ENCODE measurements at regions not wholly inside any gene's neighbourhood (a gene's known extent, or its start where the extent isn't known, plus 50 kb on each side); places are given as distances from the start of the nearest gene placed in this dataset.

DNA sequence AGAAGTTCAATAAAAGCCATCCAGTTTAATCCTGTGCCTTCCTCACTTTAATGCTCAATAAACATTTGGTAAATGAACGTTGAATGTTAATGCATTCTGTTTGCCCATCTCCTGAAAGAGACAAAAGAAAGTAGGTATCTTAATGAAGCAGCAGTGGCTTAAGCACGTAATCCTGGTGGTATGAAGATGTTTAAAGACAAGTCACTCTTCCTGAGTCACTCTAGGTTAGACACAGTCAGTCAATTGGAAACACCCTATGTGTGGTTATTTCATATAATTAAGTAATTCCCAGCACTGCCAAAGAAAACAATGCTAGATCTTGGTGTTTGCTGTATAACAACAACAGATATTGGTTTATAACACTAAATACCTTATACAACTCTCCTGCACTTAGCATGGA is 334.0 kb upstream of the FMN2 start:
- Histone ChIP-seq H3K9me3 (no peaks in the 10 kb centered on the region), H3K4me3 (no peak overlapping the region), H3K4me1 (ENCODE audit: low read depth) (no peaks in the 10 kb centered on the region), H3K36me3 (ENCODE audit: low read depth) (no peaks in the 10 kb centered on the region)
- intact Hi-C loops (cut with DNase I, micrococcal nuclease), result no loop called here
- no peak for DNase-seq
- TF ChIP-seq, protein P1, sequence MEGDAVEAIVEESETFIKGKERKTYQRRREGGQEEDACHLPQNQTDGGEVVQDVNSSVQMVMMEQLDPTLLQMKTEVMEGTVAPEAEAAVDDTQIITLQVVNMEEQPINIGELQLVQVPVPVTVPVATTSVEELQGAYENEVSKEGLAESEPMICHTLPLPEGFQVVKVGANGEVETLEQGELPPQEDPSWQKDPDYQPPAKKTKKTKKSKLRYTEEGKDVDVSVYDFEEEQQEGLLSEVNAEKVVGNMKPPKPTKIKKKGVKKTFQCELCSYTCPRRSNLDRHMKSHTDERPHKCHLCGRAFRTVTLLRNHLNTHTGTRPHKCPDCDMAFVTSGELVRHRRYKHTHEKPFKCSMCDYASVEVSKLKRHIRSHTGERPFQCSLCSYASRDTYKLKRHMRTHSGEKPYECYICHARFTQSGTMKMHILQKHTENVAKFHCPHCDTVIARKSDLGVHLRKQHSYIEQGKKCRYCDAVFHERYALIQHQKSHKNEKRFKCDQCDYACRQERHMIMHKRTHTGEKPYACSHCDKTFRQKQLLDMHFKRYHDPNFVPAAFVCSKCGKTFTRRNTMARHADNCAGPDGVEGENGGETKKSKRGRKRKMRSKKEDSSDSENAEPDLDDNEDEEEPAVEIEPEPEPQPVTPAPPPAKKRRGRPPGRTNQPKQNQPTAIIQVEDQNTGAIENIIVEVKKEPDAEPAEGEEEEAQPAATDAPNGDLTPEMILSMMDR (IDR thresholded peaks at IDR 0.05), result no peak
- ATAC-seq, result no peak

DNA sequence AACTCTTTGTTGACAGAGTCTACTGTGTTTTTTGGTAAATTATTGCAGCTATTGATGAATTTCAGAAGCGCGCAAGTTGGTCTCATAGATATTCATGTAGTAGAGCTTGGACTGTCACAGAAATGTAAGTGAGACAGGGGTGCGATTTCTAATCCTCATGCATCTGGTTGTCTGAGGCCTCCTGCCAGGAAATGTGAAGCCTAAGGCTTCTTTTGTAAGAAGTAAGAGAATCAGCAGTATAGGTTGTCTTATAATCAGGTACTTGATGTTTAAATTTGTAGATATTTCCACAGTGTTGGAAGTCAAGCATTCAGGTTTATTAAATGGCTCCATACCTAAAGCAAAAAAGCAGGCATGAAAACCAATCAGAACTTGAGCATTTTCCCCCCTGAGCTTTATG is 332.9 kb upstream of the FMN2 start:
- H3K36me3 ChIP-seq (ENCODE audit: low read depth), result no peaks in the 10 kb centered on the region
- TF ChIP-seq, protein P1 (IDR thresholded peaks at IDR 0.05), result no peak
- H3K4me3 ChIP-seq, result no peak overlapping the region
- H3K9me3 ChIP-seq, result no peaks in the 10 kb centered on the region
- no peaks in the 10 kb centered on the region for H3K4me1 ChIP-seq (ENCODE audit: low read depth)
- ATAC-seq (no peak), DNase-seq (no peak)
- intact Hi-C loops (cut with DNase I, micrococcal nuclease), result no loop called here

DNA sequence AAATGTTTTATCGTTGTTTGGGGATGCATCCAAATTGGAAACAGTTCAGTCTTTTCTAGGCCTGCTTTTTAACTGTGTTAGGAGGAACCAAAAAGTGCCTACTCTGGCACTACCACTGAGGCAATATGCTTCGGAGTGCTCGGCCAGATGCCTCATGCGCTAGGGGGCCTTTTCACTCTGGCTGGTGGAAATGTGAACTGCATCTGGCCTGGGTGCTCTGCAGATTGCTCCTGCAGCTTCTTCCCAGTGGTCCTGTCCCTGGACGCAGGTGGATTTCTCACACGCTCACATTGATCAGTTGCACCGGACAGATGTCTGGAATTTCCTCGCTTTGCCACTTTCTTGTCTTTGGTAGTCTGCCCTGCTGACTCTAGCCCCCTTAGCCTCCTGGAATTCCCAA is 330.2 kb upstream of the FMN2 start:
- Histone ChIP-seq H3K36me3 (ENCODE audit: low read depth) (no peaks in the 10 kb centered on the region), H3K4me3 (no peak overlapping the region), H3K9me3 (no peaks in the 10 kb centered on the region), H3K4me1 (ENCODE audit: low read depth) (no peaks in the 10 kb centered on the region)
- intact Hi-C loops (cut with DNase I, micrococcal nuclease), result no loop called here
- ATAC-seq (no peak), DNase-seq (no peak)
- TF ChIP-seq, protein P1 (IDR thresholded peaks at IDR 0.05), result no peak

DNA sequence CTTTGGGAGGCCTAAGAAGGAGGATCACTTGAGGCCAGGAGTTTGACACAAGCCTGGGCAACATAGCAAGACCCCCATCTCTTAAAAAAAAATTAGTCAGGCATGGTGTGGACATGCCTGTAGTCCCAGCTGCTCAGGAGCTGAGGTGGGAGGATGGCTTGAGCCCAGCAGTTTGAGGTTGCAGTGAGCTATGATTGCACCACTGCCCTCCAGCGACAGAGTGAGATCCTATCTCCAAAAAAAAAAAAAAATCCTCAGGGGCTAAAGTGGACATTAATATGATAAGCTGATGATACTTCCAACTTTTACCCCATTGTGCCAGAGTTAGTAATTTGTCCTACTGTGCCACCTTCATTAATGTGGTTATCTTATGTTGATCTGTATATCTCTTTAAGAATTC is 327.8 kb upstream of the FMN2 start:
- ATAC-seq (no peak), DNase-seq (no peak)
- intact Hi-C loops (cut with DNase I, micrococcal nuclease), result no loop called here
- Histone ChIP-seq H3K4me1 (ENCODE audit: low read depth) (no peaks in the 10 kb centered on the region), H3K36me3 (ENCODE audit: low read depth) (no peaks in the 10 kb centered on the region), H3K9me3 (no peaks in the 10 kb centered on the region), H3K4me3 (no peak overlapping the region)
- TF ChIP-seq, protein P1 (IDR thresholded peaks at IDR 0.05), result no peak

DNA sequence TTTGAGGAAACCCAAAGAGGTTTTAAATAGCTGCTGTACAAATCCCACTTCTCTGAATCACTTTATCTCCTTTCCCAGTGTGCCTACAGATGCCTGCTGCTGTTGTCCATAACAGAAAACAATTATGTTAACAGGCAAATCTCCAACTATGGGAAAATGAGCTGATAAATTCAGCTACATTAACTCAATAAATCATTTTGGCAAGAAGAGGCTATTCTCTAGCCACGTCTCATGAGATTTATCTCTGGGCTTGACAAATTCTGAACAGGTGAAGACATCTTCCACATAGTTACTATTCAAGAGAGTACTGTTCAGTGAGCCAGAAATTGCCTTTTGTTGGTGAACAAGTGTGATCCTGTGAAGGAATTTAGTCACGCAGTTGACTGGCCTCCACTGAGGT is 327.1 kb upstream of the FMN2 start:
- Histone ChIP-seq H3K4me3 (no peak overlapping the region), H3K4me1 (ENCODE audit: low read depth) (no peaks in the 10 kb centered on the region), H3K9me3 (no peaks in the 10 kb centered on the region), H3K36me3 (ENCODE audit: low read depth) (no peaks in the 10 kb centered on the region)
- ATAC-seq, result no peak
- intact Hi-C loops (cut with DNase I, micrococcal nuclease), result no loop called here
- TF ChIP-seq, protein P1 (IDR thresholded peaks at IDR 0.05), result no peak
- DNase-seq, result no peak

DNA sequence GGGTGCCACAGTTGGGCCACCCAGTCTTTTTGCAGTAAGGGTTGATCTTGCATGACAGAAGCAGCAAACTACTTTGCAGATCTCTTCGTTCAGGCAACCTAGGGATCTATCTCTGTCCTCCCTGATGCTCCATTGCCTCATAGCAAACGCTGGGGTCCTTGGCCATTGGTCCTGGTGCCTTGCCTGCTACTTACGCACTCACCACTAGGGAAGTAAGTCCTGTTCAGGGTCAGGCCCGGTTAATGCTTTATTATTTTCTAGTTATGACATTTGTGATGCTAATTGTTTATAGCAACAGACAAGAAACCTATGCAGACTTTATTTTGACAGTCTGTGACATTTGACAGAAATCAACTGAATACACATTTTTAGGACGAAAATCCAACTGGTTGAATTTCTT is 326.5 kb upstream of the FMN2 start:
- H3K4me3 ChIP-seq, result no peak overlapping the region

More for the DNA sequence above, 326.5 kb upstream of the FMN2 start:
- TF ChIP-seq, protein P1 (IDR thresholded peaks at IDR 0.05), result no peak
- DNase-seq (no peak), ATAC-seq (no peak)
- Histone ChIP-seq H3K36me3 (ENCODE audit: low read depth) (no peaks in the 10 kb centered on the region), H3K9me3 (no peaks in the 10 kb centered on the region), H3K4me1 (ENCODE audit: low read depth) (no peaks in the 10 kb centered on the region)
- intact Hi-C loops (cut with DNase I, micrococcal nuclease), result no loop called here
